ENCODE measurements at regions not wholly inside any gene's neighbourhood (a gene's known extent, or its start where the extent isn't known, plus 50 kb on each side); places are given as distances from the start of the nearest gene placed in this dataset.

DNA sequence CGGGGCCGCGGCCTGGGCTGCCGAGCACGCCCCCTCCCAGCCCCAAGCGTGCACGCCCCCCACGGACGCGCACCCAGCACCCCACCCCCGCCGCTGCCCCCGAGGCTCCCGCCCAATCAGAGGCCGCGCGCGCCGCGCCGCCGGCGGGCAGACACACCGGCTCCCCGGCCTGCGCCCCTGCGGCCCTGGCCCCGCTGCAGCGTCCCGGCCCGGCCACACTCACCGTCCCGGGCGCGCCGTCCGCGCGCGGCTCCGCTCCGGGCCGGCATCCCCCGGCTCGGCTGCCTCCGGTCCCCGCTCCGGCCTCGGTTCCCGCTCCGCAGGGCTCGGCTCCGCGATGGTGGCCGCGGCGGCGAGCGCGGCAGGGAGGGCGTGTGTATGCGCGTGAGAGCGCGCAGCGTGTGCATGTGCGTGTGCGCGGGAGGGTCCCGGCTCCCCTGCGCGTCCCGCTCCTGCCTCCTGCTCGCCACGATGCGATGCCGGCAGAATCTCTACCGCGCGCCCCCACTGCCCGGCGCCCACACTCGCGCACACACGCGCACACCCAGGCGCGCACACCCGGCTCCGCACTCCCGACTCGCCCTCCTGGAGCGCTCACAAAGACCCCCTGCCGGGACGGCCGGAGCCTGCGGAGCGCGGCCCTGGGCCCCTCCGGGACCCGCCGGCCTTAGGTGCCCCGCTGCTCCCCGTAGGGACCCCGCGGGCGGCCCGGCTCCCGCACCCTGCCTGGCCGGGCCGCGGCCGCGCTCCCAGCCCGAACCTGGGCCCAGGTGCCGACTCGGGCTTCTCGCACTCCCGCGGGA, 186.5 kb upstream of the LINGO1 start:
- peak; percentile 51 for DNase-seq

DNA sequence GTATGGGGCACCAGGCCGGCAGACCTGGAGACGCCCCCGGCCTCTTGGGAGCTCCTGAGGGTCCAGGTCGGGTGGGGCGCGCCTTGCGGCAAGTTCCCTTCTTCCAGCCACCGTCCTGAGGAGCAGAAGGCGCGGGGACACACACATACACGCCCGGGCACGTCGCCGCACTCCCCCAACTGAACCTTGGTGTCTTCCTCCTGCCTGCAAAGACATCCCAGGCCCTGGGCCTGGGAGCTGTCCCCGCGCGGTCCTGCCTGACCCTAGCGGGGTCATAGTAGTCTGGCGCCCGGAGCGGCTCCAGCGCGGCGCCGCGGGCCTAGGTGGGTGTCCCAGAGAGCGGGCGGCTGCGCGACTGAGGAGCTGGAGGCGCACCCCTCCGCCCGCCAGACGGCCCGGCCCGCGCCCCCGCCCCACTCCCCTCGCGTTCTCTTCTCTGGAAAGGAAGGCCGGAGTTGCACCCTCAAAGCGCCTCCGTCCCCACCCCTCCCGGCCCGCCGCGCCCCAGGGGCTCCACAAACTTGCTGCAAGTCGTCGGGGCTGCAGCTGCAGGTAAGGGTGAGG, 185.9 kb upstream of the LINGO1 start:
- DNase-seq, result no peak

DNA sequence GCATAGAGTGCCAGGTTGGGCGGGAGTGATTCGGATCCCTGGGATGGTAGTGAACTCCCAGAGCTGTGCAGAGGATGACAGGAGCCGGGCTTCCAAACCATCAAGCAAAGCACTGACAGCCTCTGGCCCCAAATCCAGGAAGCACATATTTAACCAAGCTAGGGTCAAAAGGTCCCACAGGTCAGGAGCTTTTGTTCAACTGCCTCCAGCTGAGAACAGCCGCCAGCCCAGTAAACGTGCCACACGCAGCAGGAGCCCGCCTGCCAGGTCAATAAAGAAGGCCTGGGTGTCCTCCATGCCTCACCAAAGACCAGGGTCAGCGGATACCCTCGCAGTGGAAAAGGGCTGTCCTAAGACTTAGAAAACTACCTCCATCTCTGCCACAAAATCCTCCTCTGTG, 184.7 kb upstream of the LINGO1 start:
- no peak for DNase-seq

DNA sequence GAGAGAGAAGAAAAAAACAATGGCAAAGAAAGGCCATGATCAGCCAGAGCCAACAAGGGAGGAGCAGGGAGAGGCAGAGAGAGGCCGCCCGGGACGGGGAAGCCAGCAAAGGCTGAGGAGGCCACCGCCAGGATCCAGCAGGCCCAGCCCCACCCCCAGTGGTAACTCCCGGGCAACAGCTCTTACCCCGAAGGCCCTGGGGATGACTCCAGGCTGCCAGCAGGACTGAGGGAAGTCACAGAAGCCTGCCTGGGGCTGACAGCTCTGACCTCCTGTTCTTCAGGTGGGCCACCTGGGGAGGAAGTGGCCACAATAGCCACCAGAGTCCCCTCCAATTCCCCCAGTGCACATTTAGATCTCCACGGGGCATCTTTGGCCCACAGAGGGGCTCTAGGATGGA, 184.3 kb upstream of the LINGO1 start:
- no peak for DNase-seq

DNA sequence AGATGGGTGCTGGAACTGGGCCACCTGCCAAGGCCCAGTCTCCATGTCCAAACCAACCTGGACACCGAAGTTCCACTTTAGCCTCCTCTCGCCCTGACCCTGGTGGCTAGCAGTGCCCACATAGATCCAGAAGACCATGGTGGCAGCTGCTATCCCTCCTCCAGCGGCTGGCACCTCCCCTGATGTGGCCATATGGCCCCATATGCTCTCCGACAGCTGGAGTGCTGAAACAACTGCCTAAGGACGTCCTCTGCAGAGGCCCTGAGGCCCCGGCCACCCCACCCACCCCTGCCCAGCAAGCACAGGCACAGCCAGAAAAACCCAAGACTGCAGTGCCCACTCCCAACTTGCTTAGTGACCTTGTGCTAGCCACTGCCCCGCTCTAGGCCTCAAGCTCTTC, 182.3 kb upstream of the LINGO1 start:
- DNase-seq, result peak; percentile 84

DNA sequence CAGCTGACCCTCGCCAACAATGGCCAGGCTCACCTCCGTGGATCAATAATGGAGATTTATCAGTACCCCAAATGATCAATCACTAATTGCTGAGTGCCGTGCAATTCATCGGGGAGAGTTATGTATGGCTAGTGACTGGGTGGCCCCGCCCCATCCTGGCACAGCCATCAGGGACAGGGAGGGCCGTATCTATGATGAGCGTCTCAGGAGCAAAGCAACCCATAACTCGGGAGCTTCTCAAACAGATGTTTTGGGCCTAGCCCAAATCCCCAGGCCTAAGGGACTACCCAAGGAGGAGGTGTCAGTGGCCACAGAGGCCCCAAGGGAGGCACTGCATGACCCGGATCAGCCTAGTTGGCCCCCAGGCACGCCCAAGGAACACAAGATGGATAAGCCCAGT, 180.0 kb upstream of the LINGO1 start:
- DNase-seq, result no peak

DNA sequence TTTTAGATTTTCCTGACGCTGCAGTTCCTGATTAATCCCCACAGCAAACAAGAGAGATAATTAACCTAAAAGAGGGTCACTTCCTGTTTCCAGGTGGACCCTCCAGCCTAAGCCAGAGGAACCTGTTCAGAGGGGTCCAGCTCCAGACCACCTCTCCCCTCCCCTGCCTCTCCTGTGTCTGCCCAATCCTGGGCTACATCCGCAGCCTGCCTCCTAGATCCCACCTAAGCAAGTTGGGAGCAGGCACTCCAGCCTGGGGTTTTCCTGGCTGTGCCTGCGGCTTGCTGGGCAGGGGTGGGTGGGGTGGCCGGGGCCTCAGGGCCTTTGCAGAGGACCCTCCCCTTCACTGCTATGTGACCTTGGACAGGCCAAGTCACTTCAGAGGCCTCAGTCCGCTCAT, 178.6 kb upstream of the LINGO1 start:
- DNase-seq, result no peak

DNA sequence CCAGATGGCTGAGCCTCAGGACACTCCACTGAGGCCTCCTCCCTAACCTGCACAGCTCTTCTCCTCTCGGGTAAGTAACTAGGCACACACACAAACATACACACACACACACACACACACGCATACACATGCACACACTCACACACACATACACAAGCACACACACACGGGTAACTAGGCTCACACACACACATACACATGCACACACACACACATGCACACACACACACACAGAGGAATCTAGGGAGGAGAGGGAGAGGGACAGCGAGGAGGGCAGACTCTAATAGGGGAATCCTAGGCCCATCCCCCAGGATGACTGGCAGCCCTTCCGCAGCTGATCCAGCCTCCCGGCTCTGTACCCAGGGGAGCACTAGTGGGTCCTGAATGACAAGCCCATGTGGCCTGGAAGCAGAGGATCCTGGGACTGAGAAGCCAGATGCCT, 177.4 kb upstream of the LINGO1 start:
- peak; percentile 94 for DNase-seq

DNA sequence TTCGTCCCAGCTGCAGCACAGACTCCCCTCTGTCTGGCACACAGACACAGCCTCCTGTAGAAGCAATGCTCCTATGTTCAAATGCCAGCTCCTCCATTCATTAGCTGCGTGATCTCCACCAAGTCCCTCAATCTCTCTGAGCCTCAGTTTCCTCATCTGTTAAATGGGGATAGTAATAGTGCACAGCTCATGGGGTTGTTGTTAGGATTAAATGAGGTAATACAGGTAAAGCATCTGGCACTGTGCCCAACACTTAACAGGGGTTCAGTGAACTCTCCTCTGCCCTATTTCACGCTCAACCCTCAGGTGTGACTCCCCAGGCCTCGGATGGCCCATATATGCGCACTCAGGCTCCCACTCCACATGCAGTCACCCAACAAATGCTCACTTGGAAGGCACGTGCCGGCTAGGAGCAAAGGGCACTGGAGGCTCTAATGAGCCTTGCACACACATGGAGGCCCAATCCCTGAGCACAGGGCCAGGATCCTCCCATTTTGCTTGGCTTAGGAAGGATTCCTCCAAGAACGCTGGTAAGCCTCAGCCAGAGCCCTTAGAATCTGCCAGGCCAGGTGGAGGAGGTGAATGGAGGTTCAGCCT, 176.0 kb upstream of the LINGO1 start:
- no peak for DNase-seq

DNA sequence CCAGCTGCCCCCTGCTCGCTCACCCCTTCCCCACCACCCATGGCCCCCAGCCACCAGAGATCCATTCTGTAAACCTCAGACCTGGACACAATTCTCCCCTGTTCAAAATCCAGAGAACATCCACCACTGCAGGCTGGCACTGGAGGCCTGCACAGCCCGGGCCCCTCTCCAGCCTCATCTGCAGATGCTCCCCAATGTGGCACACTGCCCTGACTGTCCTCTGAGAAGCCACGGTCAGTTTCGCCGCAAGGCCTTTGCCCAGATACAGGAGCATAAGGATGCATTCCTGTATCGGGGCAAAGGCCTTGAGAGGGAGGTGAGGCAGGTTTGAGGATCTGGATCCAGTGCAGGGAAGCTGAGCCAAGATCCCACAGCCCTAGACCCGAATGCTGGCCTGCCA, 175.4 kb upstream of the LINGO1 start:
- no peak for DNase-seq

DNA sequence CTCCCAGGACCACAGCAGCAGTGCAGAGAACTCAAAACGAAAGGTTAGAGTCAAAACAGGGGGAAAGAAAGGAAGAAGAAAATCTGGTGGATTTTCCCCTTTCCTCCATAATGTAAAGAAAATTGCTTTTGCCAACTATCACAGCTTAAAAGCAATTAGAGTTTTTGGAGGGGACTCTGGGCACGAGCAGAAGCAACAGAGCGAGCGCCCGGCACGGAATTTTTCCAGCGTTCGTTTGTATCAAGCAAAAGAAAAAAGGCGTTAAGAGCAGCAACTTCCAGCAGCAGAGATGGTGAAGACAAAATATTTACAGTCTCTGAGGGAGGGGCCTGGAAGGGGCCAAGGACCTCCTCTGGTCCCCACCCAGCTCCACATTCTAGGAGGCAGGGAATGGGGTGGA, 174.9 kb upstream of the LINGO1 start:
- DNase-seq, result no peak

DNA sequence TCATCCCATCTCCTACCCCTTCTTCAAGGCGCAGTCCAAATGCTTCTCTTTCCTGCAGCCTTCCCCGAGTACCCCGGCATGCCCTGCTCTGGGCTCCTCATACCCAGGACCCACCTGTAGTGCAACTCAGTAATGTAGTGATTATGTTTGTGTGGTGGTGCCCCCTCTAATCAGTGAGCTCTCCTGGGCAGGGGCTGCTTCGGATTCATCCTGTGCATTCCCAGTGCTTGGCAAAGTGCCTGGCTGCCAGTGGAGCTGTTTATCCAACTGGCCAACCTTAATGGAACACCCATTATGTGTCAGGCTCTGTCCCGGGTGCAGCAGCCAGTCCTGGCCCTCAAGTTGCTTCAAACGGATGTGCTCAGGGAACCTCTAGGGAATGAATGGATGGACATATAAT, 174.4 kb upstream of the LINGO1 start:
- DNase-seq, result no peak

DNA sequence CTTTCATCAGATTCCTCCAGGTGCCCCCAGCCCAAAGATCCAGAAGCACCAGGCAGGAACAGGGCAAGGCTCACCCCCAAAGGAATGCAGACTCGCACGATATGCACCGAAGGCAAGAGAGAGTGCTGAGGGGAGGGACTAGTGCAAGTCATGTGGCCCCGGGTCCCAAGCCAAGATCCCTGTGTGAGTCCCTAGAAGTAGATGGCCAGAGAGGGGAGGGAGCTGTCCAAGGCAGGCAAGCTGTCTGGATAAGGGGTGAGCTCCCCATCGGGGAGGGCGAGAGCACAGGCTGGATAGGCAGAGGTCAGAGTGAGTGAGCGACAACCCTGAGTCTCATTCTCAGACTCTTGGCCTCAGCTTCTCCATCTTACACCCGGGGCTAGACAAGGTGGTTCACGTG, 171.5 kb upstream of the LINGO1 start:
- no peak for DNase-seq

DNA sequence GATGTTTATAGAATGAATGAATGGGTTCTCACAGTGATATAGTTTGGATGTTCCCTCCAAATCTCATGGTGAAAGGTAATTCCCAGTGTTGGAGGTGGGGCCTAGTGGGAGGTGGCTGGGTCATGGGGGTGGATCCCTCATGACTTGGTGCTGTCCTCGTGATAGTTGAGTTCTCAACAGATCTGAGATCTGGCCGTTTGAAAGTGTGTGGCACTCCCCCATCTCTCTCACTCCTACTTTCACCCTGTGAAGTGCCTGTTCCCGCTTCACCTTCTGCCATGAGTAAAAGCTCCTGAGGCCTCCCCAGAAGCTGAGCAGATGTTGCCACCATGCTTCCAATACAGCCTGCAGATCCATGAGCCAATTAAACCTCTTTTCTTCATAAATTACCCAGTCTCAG, 170.8 kb upstream of the LINGO1 start:
- DNase-seq, result no peak

DNA sequence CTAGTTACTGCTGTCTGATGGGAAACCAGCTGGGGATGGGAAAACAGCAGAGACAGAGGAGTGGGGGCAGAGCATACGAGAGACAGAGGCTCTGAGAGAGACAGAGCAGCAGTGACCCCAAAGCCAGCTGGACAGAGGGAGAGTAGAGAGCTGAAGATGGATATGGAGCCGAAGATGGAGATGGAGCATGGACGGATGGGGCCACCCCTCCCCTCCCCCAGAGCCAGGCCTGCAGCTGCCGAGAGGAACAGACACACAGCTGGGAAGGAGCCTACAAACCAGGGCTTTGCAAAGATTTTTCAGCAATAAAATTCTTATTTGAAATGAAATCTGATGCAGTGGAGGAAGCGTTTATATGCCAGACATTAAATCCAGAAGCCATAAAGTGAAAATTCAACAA, 167.6 kb upstream of the LINGO1 start:
- peak; percentile 60 for DNase-seq

DNA sequence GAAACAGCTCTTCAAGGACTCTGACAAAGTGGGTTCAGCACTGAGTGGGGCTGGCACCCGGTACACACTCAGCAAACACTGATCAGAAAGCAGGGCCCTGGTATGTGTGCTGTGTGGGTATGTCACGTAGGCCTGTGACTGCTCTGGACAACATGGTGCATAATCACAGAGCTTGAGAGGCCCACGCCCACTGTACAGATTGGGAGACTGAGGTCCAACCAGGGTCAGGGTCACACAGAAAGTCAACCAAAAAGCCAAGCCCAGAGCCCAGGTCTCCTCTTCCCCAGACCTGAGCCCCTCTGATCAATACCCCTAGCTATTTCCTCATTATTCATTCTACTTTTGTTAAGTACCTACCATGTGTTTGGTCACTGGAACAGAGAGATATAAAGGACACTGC, 166.1 kb upstream of the LINGO1 start:
- DNase-seq, result no peak

DNA sequence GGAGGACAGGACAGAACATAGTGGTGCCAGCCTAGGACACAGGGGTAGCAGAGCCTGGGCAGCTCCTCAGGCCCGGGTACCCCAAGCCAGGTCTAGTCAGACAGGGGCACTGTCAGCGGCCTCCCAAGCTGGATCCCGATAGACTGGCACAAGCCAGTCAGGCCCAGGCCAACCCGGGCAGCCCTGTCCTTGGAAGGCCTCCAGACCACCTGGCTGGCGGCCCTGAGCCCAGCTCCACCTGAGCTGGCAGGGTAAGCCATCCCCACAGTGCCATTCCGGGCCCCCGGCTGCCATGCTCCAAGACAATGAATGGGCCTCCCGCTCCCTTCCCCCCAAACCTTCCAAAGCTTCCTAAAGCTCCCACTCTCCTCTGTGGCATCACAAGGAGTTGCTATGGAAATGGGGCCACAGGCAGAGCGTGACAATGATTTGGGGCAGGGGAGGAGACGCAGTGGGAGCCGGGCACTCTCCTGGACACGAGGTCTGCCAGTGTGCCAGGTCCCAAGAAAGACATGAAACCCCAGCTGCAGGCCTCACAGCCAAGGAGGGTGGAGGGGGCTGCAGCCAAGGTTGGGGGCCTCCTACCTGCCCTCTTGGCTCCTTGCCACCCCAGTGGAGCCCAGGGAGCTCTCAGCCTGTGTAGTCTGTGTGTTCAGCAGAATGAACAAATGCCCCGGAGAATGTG, 165.6 kb upstream of the LINGO1 start:
- DNase-seq, result no peak

DNA sequence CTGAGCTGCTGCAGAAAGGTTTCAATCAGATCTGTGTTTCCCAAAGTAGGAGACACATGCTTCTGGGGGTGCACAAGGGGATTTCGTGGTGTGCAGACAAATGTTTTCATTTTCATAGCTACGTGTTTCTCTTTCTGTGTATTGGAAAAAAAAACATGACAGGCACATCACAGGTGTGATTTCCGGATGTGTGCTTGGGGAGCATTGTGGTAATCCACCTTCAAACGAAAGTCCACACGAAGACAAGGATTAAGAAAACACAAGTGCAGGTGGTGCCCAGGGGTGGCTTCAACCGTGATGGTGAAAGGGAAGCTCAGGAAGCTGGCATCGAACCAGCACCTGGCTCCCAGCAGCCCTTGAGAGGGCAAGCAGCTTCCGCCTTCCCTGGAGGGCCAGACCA, 164.6 kb upstream of the LINGO1 start:
- DNase-seq, result no peak

DNA sequence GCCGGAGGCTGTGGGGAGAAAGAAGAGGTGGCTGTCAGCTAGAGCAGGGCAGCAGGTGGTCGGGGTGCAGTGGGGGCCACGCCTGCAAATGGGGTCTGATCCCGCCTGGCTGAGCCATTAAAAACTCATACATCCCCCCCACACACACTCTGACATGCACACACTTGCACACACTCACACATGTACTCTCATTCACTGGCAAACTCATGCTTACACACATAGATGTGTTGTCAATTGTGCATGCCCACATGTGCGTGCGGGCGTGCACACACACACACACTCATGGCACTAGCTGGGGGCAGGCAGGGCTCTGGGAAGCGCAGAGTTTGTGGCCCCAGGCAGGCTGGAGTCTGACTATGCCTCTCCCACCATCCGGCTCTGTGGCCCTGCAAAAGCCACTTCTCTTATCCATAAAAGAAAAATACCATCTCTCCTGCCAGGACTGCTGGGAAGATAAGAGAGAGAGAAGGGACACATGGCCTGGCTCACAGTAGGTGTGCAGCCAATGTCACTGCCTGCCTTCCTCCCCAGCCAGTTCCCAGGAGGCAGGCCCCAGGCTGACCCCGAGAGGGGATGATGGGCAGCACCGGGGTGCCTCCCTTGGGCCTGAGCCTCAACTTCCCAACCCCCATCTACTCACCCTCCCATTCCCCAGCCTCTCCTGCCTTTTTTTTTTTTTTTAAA, 163.5 kb upstream of the LINGO1 start:
- no peak for DNase-seq

DNA sequence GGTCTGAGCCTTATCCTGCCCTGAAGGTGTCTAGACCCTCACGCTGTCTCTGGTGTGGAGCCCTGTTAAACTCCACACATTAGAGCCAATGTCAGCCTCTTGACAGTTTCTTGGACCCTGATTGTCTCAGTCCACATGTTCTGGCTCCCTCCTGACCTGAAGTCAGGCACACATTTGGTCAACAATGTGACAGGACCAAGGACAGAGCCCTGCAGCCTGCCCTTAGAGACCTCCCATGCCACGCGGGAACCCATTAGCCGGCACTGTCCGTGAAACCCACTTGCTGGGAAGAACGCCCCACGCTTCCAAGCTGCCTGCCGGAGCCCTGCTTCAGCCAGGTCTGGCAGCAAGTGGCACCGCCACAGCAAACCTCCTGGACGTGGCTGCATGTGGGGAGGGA, 162.7 kb upstream of the LINGO1 start:
- DNase-seq, result no peak

DNA sequence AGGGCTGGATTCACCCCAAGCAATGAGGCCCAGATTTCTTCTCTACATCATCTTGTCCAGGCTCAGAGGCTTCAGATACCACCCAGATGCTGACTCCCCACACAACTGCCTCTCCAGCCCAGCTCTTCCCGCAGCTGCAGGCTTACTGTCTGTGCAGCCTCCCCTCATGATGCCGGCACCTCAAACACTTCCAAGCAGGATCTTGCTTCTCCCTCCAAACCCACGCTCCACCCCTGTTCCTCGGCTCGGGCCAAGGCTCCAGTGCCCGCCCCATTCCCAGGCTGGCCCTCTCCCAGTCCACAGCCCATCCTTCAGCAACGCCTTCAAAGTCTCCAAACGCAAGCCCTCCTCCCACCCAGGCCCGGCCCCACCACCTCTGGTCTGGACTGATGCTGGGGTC, 159.2 kb upstream of the LINGO1 start:
- DNase-seq, result no peak

DNA sequence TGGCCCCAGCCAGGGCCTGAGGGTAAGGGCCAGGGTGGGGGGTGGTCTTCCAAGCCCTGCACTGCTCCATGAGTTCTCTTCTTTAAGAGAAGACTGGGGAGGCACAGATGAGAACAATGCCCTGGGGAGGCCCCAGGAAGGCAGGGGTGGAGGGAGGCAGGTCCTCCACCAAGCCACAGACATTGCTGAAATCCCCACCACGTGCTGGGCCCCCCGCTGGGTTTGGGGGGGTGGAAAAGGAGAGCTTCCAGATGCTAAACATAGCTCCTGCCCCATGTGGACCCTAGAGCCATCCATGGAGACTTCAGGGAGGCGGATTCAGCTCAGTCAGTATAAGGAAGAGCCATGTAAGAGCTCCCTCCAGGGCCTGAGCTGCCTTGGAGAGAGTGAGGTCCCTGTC, 157.8 kb upstream of the LINGO1 start:
- DNase-seq, result no peak

DNA sequence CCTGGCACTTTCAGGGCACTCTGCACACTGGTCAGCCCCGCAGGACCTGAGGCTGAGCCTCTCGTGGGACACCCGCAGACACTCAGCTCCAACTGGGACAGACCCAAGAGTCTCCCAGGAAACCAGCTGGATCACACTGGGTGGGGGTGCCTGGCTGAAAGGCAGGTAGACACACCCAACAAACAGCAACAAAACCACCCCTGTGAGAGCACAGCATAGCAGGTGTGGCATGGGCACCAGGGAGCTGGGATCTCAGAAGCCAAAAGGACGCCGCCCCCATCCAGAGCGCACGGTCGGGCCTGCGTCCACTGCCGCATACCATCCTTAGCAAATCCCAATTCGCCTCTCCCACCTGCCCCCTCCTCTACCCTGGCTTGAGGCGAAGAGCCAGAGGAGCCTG, 154.2 kb upstream of the LINGO1 start:
- no peak for DNase-seq

All from tongue (tissue), 1 donor.